Activated CD4-positive, alpha-beta T cell treated with anti-CD3 and anti-CD28 coated beads, Interleukin-10, Interleukin-2, amounts not matched to agents 100 ng/mL and 50 ng/mL, durations not matched to agents 16 hours and 8 hours (primary cell): ENCODE measurements at regions not wholly inside any gene's neighbourhood (a gene's known extent, or its start where the extent isn't known, plus 50 kb on each side); places are given as distances from the start of the nearest gene placed in this dataset.

Experiments
- DNase-seq: peaks from one replicate; pipeline ENCODE4 v3.0.0-alpha.2; 2020

- DNase-seq = no peak
Observed at GRCh38 chr5:109945723-109946480, 256.2 kb downstream of the MAN2A1 start.

DNA sequence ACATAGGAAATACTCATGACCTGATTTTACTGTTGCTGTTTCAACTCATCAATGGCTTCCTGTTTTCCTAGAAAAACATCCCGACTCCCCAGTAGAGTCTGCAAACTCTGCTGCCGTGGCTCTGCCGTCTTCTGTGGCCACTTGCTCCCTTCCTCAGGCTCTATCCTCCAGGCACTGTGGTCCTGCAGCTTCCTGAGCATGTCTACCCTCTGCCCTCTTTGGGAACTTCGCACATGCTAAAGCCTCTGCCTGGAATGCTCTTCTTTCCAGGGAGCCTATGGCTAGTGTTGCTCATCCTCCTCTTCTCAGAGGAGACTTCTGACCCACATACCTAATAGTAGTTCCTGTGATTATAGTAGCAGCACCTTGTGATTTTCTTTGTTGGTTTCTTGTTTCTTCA, 256.9 kb downstream of the MAN2A1 start:
- no peak for DNase-seq

DNA sequence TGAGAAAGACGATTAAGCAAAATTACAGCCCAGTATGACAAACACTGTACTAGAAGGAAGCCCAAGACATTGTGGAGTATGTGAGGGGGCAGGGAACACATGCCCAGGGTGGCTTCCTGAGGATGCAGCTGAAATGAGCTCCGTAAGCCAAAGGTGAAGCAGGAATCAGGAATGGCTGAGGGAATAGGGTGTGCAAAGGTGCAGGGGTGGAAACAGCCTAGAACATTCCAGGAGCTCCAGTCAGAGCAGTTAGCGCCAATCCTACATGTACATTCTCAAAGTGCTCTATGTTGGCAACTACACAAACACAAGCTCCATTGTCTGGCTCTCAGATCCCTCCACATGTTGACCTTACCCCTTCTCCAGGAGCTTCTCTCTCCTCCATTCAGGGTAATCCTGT, 257.9 kb downstream of the MAN2A1 start:
- no peak for DNase-seq

DNA sequence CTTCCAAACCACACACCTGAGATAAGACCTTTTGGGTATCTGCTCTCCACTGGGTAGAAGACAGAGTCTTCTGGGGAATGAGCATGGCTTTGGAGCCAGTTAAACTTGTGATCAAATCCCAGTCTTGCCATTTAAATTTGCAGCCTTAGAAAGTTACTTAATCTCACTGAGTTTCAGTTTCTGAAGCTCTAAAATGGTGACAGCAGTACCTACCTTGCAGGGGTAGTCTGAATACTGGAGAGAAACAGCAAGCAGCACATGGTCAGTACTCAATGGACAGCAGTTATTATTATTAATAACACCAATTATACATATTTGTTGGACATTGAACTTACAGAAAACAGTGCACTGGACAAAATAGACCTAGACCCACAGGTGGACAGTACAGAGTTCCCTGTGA, 260.9 kb downstream of the MAN2A1 start:
- DNase-seq = no peak

DNA sequence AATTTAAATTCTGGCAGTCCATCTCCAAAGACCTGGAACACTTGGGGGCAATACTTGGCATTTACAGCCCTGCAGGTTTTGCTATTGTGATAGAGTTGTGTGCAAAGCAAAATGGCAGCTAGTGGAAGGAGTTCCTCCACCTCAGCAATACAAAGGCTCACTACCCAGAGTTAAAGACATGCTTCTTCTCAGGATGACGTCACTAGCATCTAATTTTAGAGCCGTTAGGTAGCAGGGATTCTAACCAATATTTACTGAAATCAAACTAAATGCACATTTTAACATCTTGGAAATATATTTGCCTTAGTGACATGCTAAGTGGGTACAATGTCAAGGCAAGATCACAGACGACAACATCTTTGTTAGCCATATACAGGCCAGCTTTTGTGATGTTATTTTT, 261.6 kb downstream of the MAN2A1 start:
- no peak for DNase-seq

DNA sequence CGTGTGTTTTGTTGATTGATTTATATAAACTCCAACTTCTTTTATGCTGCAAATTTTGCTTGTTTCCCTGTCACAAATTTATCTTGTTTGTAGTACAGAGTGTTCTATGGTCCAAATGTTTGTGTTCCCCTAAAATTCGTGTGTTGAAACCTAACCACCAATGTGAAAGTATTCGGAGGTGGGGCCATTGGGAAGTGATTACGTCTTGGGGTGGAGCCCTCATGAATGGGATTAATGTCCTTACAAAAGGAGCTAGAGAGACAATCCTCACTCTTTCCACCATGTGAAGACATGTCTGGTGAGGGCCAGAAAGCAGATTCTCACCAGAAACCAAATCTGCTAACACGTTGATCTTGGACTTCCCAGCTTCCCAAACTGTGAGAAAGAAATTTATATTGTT, 262.0 kb downstream of the MAN2A1 start:
- DNase-seq = no peak

DNA sequence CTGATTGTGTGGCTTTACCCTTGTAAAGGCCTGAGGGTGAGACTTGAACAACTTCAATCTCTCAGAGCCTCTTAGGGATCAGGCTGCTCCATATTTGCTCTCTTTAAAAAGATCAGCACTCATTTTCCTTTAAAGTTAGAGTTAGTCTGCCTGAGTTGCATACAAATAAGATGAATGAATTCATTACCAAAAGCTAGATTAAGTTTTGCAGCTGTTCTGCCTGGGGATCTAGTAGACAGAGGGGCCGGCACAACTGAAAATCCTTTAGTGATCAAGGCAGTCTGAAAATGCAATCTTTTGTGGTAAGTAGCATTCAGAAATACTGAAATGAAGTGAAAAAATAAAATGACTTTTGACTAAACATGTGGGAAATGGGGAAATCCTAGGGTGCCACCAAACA, 264.0 kb downstream of the MAN2A1 start:
- DNase-seq = no peak

GRCh38 chr5:109956884-109957283, 267.2 kb downstream of the MAN2A1 start:
- DNase-seq = no peak

- DNase-seq = no peak
Observed at GRCh38 chr5:109958082-109958481, 268.4 kb downstream of the MAN2A1 start.

DNA sequence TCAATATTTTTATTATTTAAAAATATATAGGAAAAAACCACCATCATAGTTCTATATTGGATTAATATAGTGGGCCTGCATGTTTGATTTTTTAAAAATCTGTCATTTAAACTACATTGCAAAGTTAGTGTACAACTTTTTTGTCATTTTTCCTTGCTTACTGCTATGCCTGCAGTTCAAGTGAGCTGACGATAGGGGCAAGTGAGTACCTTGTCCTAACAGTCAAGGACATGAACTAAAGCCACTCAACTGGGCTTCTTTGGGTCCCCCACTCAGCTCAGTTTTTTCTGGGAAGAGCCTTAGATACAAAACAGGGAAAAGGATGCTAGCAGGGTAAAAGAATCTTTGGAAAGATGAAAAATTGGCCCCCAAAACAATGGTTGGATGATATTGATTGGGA, 269.9 kb downstream of the MAN2A1 start:
- DNase-seq = no peak

GRCh38 chr5:109961751-109962150, 272.0 kb downstream of the MAN2A1 start:
- no peak for DNase-seq

GRCh38 chr5:109962882-109963603, 273.3 kb downstream of the MAN2A1 start:
- DNase-seq = no peak

GRCh38 chr5:109964136-109964535, 274.4 kb downstream of the MAN2A1 start:
- no peak for DNase-seq

GRCh38 chr5:109965634-109966033, 275.9 kb downstream of the MAN2A1 start:
- DNase-seq = no peak

DNA sequence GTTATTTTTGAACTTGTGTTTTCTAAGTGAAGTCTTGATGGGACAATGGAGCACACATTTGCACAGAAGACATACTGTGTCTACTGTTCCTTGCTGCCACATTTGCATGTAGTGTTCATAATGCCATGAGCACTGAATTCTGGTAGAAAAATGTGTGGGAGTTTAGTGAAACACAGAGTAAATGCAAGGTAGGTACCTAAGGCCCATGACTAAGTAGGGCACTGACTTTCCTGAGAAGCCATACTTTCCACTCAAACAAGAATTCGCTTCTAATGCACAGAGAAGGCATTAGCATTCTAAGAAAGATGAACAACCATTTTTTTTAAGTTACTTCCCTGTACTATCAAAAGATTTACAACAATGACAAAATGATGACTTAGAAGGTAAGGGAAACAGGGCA, 282.2 kb downstream of the MAN2A1 start:
- DNase-seq = no peak

DNA sequence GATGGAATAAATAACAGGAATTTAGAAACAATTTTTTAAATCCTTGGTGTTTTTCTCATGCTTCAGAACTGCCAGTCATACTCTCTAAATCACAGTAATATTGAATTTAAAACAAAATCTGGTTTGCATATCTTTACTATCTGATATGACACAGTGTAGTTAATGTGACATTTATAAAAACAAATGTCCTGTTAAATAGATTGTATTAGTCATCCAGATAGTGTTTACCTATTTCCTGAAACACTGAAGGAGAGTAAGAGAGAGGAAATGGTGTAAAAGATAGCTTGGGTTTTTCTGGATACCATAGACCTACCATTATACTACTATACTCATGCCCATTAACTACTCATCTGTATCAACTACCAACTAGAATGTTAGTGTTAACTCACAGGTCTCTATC, 292.3 kb downstream of the MAN2A1 start:
- DNase-seq = no peak

GRCh38 chr5:109982966-109983534, 293.3 kb downstream of the MAN2A1 start:
- no peak for DNase-seq

GRCh38 chr5:109986726-109987125, 297.0 kb downstream of the MAN2A1 start:
- no peak for DNase-seq

GRCh38 chr5:109987355-109987754, 297.6 kb downstream of the MAN2A1 start:
- no peak for DNase-seq

DNA sequence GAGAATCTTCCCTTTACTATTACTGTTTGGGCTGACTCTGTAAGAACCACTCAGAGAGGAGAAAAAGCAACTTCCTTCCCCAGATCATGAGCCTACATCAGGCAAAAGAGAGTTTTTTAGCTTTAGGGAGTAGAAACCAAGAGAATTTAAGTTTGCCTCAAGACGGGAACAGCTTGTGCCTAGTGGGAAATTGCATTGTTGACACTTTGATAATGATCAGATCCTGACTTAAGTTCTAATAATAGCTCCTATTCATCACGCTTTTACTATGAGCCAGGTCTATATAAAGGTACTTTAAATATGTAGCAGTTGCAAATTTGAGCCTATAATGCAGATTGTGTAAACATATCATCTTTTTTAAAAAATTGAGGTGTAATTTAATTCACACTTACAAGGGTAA, 298.2 kb downstream of the MAN2A1 start:
- DNase-seq = no peak

GRCh38 chr5:109989161-109989560, 299.4 kb downstream of the MAN2A1 start:
- no peak for DNase-seq

DNA sequence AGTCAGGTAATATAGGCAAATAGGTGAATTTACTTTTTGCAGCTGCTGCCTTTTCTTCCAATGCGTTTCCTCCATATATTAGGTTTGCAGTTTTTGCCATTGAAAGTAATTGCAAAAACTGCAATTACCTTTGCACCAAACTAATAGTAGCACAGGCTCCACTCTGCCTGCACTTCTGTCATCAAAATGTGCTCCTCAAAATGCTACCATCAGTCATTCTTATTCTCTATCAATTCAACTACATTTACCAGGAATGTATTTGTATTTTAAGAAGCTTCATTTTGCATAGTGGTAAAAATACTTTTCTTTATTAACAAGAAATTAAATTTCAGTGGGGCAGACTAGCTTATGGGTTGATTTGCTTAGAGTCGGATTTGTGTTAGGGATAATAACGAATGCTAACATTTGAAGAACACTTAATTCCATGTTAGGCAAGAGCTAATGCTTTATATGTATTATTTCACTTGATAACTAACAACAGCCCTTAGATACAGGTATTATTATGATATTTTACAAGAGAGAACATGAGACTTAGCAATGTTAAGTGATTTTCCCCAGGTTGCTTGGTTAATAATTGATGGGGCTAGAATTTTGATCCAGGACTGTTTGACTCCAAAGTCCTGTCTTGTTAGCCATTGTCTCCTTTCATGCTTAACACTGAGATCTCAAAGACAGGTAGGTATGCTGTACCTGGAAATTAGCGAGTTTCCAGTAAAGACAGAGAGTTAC, 300.4 kb downstream of the MAN2A1 start:
- no peak for DNase-seq

- DNase-seq = no peak
Observed at GRCh38 chr5:109990723-109991359, 301.1 kb downstream of the MAN2A1 start.
